NB4 (cell line): ENCODE measurements at regions not wholly inside any gene's neighbourhood (a gene's known extent, or its start where the extent isn't known, plus 50 kb on each side); places are given as distances from the start of the nearest gene placed in this dataset.

Experiments
- DNase-seq: peaks from one replicate; pipeline ENCODE4 v3.0.0; 2010; ENCODE audit warnings: low read depth
- H3K4me3 ChIP-seq: one replicate; pipeline ENCODE4 v1.5.1; 2011; ENCODE audit warnings: mild to moderate bottlenecking, low read depth, low read length, moderate library complexity
- CTCF ChIP-seq: IDR thresholded peaks from one replicate; pipeline ENCODE4 v1.5.1; 2012; ENCODE audit warnings: low read depth, low read length
- MAX ChIP-seq: IDR thresholded peaks from 2 replicates; pipeline ENCODE4 v1.6.1; 2011; ENCODE audit warnings: low read depth, low read length
- MYC ChIP-seq: IDR thresholded peaks from 2 replicates; pipeline ENCODE4 v1.6.1; 2011; ENCODE audit warnings: low read depth, low read length
- POLR2A ChIP-seq: IDR thresholded peaks from 2 replicates; pipeline ENCODE4 v1.6.1; 2011; ENCODE audit warnings: mild to moderate bottlenecking; ENCODE audit not compliant: insufficient read length; ENCODE audit errors: extremely low read depth

- TF ChIP-seq CTCF = peak; percentile 28
- no peak for TF ChIP-seq MYC
- TF ChIP-seq POLR2A = no peak
- TF ChIP-seq MAX = no peak
- H3K4me3 ChIP-seq = no peak overlapping the region
- peak; percentile 11 for DNase-seq
These were observed 53.6 kb upstream of the IRX2 start for GRCh38 chr5:2805080-2805479.

GRCh38 chr5:2803751-2804150 is 52.3 kb upstream of the IRX2 start:
- H3K4me3 ChIP-seq = no peak overlapping the region
- TF ChIP-seq MAX (no peak), CTCF (no peak), POLR2A (no peak), MYC (no peak)
- no peak for DNase-seq

GRCh38 chr5:2802693-2803365 is 51.4 kb upstream of the IRX2 start:
- no peak for TF ChIP-seq CTCF
- no peak for TF ChIP-seq MYC
- no peak for TF ChIP-seq POLR2A
- TF ChIP-seq MAX = no peak
- no peak for DNase-seq

GRCh38 chr5:2801577-2802525 is 50.4 kb upstream of the IRX2 start:
- DNase-seq = no peak
- no peak overlapping the region for H3K4me3 ChIP-seq
- no peak for TF ChIP-seq MYC
- no peak for TF ChIP-seq CTCF
- TF ChIP-seq MAX = no peak
- TF ChIP-seq POLR2A = no peak

More at GRCh38 chr5:2802693-2803365, 51.4 kb upstream of the IRX2 start:
- no peak overlapping the region for H3K4me3 ChIP-seq
